ENCODE measurements at regions not wholly inside any gene's neighbourhood (a gene's known extent, or its start where the extent isn't known, plus 50 kb on each side); places are given as distances from the start of the nearest gene placed in this dataset.
A peak's percentile ranks its signal among the peaks of the same experiment; 100 is the strongest.

DNA sequence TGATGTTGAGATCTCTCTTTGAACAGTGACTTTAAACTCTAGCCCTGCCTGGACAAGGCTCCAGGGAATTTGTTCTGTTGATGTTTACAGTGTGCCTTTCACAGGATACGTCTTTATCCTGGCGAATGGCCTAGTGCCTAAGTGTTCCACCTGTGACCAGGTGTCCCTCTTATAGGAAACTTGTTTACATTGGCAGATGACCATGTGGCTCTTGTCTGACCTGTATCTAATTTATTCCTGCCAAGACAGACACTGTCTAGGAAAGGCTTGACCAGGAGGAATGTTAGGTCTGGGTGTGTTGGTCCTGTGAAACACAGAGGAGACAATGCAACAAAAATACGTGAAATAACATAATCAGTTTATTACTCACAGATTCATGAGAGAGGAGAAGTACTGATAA, 875.6 kb downstream of the METTL15 start:
- DNase-seq (ENCODE audit: low spot score), result no peak

DNA sequence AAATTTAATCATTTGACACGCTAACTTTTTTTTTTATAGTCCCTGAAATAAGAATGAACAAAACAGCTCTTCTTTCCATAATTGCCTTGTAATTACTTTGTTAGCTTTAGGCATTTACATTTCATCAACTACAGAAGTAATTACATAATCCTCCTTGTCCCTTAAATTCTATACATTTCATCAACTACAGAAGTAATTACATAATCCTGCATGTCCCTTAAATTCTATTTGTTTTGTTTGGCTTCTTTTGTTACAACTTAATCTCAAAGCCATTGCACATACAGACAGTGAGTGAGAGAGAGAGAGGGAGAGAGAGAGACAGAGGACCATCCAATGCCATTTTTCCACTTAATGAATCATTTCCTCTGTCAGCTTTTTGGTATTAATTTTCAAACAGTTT, 873.2 kb downstream of the METTL15 start:
- DNase-seq (ENCODE audit: low spot score), result no peak

DNA sequence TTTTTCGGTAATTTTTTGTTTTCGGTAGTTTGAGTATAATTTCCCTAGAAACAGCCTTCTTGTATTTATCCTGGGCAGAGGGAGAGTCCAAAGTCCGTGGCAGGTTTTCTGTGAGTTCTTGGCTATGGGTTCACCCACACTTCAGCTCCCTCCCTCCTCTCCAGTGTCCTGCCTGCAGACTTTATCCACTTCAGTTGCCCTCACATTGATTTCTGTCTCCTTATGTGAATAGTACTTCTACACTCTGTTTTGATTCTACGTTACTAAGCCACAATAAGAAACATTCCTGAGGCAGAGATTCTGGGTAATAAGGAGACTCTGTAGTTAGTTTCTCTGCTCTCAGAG, 868.6 kb downstream of the METTL15 start:
- no peak for DNase-seq (ENCODE audit: low spot score)

DNA sequence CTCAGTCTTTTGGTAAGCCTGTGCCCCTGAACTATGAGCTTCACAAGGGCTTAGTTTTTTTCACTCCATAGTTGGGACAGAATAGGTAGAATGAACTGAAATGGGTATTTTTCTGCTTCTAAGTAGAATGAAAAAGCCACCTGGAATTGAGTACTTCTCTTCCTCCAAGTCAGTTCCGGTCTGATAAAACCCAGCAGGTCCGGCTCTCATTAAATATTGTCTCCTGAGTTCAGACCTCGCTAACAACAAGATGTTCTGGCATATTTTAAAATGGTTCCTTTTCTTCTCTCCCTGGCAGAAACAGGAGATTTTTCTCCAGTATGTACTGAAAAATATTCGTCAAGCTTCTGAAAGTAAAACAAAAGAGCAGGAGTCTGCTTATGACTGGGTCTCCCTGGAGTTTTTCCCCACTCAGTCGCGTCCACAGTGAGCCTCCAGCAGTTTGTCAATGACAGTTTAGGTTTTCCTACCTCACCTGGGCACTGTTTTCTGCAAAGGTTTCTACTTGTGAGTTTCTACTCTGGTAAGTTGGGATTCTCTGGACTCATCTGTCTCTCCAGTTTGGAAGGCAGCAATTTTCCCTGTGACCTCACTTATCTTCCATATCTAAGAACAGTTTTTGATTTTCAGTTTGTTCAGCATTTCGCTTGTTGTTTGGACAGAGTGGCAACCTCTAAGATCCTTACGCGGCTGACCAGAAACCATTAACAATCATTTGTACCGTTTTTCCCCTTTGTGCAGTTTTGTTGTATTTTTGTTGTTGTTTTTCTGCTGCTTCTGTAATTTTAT, 868.0 kb downstream of the METTL15 start:
- DNase-seq (ENCODE audit: low spot score), result no peak

DNA sequence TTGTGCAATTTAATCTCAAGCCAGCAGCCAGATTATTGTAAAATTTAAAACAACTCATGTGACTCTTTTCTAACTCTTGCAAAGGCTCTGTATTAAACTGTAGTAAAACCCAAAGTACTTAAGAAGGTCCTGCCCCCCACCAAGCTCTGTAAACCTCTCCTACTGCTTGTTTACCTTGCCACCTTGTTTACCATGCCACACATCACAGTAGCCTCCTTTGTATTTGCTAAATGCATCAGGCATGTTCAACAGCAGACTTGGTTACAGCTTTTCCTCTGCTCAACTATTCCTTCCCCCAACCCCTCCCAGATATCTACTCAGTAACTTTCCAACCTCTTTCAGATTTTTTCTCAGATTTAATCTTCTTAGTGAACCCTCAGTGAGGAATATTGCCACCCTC, 861.6 kb downstream of the METTL15 start:
- DNase-seq (ENCODE audit: low spot score), result no peak

DNA sequence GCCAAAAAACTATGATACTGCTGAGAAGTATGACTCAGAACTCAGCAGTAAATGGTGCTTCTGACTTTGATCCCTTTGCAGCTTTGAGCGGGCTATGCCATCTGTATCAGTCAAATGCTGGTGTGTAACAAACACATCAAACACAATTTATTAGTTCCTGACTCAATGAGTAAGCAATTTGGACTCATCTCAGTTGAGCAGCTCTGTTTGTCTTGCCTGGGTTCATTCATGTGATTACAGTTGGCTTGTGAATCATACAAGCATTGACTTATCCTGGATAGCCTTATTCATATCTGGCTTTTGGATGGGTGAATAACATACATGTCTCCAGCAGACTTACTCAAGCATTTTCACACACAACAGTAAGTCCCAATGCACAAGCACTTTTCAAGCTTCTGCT, 858.8 kb downstream of the METTL15 start:
- DNase-seq (ENCODE audit: low spot score), result no peak

DNA sequence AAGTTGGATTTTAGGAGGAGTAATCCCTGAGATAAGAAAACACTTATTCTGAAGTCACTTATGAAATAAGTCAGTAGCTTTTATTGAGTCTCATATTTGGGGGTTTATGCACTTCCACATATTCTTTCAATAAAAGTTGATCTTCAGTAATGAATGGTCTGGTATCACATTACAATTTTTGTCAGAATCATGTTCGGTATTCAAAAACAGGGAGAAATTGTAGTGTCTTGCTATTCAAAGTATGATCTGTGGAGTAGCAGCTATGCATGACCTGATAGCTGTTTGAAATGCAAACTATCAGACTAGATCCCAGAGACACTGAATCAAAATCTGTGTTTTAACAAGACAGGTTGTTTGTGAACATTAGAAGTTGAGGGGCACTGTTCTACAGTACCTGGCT, 857.6 kb downstream of the METTL15 start:
- no peak for DNase-seq (ENCODE audit: low spot score)

DNA sequence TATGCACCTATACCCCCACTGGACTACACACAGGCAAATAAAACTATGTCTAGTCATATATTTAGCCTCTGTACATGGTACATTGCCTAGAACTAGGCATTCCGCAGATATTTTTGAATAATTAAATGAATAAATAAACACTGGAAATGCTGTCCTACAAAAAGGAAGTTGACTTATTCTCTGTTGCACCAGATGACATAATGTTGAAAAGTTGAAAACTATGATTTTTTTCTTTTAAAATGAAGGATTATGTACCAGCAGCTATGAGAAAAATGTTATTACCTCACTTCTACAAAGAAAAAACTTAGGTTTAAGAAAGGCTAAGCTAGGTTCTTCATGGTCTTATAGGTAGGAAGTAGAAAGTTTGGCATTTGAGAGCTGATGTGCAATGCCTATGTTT, 856.6 kb downstream of the METTL15 start:
- no peak for DNase-seq (ENCODE audit: low spot score)

DNA sequence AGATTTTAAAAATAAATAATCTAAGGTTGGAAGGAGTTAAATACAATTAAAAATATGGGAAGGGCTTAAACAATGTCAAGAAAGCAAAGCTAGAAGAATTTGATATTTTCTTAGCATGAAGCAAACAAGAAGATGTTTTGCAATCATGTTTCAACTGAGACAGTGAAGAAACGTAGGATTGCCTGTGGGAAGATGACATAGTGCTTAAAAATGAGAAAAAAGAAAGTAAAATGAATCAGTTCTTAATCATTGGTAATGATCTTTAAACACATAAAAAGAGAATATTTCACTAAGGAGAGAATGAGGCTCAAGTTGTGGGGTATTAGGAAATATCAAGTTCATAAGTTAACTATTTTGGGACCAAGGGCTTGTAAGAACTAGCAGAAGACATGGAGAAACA, 855.0 kb downstream of the METTL15 start:
- no peak for DNase-seq (ENCODE audit: low spot score)

DNA sequence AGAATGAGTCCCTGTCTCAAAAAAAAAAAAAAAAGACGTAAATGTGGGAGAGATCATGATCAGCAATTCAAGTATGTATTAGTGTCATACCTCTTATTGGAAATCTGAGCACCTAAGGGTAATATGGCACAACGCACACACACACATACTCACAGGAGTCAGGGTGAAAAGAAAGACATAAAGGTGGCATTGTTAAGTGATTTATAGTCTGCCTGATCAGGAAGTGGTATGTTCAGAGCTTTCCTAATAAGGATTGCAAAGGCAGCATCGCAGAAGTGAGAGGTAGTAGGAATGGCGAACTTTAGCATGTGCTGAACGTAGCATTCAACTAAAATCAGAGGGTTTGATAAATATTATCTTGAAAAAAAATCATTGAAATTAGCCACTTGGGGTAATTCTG, 854.3 kb downstream of the METTL15 start:
- peak; percentile 6 for DNase-seq (ENCODE audit: low spot score)

DNA sequence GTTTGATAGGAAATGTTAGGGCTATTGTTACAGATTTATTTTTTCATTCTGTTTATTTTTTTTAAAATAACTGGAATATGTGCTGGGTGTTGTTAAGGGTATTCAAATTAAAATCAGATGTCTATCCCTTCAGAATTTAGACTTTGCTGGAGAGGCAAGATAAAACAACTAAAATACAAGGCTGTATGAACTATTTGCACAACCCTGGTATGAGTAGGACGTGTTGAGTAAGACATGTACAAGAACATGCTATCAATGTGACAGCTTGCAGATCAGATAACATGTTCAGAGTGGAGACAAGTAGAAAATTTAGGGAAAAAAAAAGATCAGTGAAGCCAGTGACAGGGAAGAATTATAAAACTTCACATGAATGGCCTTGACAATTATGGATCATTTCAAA, 853.5 kb downstream of the METTL15 start:
- DNase-seq (ENCODE audit: low spot score), result no peak

DNA sequence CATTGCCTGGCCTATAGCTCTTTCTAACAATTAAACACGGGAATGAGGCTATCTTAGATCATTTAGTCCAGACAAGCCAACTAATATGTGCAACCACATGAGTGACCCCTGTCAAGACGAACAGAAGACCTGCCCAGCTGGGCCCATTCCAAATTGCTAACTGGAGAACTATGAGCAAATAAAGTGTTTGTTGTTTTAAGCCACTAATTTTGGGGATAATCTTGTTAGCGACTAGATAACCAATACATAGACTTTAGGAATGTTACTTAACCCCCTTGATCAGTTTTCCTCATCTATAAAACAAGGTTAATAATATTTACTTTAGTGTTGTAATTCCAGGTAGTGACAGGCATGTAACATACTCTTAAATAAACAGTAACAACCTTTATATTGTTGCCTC, 848.3 kb downstream of the METTL15 start:
- no peak for DNase-seq (ENCODE audit: low spot score)

DNA sequence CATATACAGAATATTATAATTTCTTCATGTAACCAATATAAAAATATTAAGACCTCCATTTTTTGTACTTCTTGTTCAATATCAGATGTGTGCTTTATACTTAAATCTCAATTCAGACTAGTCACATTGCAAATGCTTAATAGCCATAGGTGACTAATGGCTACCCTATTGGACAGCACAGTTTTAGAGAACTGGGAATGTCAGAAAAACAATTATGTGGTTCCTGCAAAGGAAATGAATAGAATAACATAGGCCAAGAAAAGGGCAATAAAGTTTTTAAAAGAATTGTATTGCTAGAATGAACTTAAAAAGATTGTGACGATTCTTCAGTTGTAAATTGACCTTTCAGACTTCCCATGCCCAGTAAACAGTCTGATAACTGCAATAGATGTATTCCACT, 843.0 kb downstream of the METTL15 start:
- DNase-seq (ENCODE audit: low spot score), result no peak

DNA sequence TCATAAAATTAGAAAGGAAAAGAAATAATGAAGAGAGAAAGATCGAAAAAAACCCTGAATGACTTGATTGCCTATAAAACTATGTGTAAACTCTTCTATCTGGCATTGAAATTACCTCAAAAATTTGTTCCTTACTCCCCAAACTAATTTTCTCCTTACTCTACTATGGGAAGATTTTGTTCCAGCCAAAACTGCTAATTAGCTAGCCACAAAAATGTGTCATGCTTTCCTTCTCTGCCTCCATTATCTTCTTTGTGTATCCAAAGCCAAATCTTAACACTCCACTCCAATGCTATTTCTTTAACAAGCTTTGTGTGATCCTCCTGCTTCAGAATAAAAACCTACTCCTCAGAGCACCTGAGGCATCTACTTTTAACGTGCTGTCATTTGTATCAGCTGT, 831.2 kb downstream of the METTL15 start:
- no peak for DNase-seq (ENCODE audit: low spot score)

DNA sequence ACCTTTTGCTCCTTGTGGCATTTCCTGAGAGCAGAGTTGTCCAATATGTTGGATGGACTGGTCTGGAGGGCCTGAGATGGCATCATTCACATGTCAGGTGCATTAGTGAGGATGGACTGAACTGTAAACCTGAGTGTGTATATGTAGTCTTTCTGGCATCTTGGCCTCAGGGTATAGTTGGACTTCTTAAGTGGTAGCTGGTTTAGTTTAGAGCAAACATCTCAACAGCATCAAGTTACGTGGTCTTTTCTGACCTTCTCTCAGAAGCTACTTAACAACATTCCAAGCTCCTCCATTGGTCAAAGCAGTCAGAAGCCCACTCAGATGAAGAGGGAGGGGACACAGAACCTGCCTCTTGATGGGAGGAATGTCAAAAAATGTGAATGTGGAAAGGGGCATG, 829.9 kb downstream of the METTL15 start:
- no peak for DNase-seq (ENCODE audit: low spot score)

DNA sequence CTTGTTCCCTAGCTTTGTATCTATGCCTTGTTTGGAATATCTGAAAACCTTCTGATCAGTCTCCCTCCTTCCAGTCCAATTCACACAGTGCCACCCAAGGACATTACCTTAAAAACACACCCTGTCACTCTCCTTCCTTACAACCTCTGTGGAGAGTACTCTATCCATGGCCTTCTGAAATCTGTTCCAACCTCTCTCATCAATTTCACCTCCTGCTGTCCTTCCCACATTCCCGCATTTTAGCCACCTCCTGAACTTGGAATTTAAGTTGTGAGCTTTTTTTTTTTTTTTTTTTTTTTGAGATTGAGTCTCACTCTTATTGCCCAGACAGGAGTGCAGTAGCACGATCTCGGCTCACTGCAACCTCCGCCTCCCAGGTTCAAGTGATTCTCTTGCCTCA, 824.8 kb downstream of the METTL15 start:
- DNase-seq (ENCODE audit: low spot score), result no peak

DNA sequence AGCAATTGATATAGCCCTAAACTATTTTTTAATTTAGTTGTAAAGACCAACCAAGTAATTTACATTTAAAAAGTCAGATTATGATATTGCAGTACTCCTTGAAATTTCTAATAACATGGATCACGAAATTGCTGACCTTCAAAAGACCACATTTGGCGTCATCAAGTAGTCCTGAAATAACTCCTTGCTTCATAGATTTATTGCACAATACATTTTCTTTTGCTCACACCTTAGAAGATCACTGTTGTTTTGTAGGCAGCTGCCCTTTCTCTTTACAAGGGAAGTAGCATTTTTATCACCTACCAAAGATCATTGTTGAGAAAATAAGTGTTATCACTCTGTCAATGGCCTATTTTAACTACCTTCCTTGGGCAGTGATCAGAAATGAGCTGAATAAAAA, 815.8 kb downstream of the METTL15 start:
- no peak for DNase-seq (ENCODE audit: low spot score)

DNA sequence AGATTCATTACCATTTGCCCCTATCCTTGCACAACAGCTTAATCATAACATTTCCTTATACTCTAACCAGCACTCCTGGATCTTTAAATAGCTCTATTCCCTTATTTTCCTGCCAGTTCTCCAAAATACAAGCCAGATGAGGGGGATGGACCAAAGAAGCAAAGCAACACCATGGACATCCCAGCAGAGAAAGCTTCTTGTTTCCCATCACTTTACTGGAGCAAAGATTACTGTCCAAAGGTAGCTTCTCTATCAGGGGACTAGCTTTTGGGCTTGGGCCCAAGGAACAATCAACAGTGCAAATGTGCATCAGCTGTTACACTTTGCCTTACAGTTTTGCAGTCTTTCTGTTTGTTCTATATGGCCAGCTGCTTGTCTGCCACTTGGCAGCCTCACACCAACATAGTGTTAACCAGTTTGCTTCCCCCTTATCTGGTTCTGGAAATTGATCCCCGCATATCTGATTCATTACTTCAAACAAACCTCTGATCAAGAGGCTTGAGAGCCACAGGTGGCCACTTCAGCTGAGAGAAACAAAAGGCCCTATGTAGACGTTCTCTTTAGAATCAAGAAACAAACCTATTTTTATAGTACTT, 814.3 kb downstream of the METTL15 start:
- no peak for DNase-seq (ENCODE audit: low spot score)

DNA sequence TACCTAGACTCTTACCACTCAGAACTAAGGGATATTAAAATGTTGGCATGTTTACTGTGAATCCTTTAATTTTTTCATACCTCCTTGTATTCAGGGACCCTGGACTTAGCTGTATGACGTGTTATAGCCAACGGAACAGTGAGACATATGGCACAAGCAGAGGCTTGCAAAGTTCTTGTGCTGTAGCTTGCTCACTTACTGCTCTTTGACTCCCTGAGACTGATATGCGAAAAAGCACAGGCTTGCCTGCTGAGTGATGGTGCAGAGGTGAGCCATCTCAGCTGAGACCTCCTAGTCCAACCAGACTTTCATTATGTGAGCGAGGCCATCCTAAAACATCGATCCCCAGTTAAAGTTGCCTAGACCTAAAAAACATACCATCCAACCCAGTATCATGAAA, 811.0 kb downstream of the METTL15 start:
- DNase-seq (ENCODE audit: low spot score), result no peak

DNA sequence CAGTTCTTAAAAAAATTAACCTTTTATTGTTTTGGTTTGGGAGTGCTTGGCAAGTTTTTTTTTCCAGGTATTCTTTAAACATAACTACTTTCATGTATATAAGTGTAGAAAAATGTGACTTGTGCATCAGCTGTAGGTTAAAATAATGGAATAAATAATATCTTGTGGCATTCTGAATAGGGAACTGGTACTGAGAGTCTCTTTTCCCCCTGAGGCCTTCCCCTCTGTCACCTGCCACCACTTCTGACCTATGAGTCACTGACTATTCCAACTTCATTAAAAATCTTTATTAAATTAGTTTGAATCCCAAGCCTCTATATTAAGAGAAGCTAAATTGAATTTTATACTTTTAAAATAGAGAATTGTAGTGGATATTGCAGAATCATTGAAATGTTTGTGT, 805.7 kb downstream of the METTL15 start:
- no peak for DNase-seq (ENCODE audit: low spot score)

DNA sequence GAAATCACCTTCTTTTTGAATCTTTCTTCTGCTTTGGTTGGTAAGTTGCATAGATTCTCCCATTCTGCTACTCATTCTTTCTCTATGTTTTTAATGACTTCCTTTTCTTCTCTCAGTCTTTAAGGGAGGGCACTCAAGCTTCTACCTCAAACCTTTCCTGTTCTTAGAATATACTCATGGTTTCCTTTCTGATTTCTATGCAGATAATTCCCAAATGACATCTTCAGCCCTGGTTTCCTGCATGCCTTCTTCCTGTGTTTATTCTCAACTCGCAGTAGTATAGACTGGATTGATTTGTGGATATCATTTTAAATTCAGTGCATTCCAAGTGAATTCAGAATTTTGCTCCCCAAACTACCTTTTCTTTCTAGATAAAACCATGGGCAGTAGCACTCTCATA, 803.6 kb downstream of the METTL15 start:
- no peak for DNase-seq (ENCODE audit: low spot score)

DNA sequence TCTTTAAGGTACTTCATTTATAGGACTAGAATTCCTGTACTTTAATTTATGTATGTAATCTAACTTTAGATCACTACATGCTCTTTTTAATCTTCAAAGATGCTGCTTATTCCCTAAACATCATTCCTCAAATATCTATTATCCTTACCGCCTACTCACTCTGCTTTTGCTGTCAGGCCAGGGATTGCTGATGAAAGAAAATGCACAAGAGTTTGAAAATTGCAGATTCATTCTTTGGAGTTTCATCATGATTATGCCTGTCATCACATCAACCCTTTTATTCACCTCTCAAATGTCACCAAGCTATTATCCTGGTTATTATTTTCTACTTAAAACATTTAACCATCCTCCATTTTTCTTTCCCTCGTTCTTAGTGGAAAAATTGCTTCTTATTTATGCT, 802.7 kb downstream of the METTL15 start:
- DNase-seq (ENCODE audit: low spot score), result no peak

DNA sequence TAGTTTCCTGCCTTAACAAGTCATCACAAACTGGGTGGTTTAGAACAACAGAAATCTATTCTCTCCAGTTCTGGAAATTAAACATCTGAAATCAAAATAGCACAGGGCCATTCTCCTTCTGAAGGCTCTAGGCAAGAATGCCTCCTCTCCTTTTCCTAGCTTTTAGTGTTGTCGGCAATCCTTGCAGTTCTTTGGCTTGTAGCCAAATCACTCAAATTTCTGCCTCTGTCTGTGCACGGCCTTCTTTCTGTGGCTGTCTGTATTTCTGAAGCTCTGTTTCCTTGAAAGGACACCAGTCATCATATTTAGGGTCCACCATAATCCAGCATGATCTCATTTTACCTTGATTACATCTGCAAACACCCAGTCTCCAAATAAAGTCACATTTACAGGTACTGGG, 795.5 kb downstream of the METTL15 start:
- no peak for DNase-seq (ENCODE audit: low spot score)

DNA sequence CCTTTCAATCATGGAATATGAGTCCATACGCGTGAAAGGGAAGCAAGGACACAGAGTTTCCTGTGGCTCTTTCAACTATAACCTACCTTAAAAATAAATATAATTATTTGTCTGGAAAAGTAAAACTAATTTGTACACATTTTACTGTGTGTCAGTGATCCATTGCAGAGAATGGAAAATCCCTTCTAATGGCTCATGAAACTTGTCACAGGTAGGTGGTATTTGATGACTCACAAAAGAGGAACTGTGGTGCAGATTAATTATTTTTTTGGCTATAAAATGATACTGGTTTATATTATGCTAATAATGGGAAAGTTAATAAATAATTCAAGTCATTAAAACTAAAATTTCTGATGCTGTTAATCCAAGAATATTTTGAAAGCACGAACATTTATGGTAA, 792.2 kb downstream of the METTL15 start:
- DNase-seq (ENCODE audit: low spot score), result no peak

All from COLO829 (cell line).